SU-DHL-6 (cell line): ENCODE measurements at regions not wholly inside any gene's neighbourhood (a gene's known extent, or its start where the extent isn't known, plus 50 kb on each side); places are given as distances from the start of the nearest gene placed in this dataset.

Source experiments
- H2AFZ ChIP-seq: fragments of 200-600 bp; sonication (generic); 2 replicates; pipeline ENCODE4 v1.6.1; 2014; ENCODE audit warnings: low read depth, mild to moderate bottlenecking, moderate library complexity, mixed read lengths, antibody characterized with exemption, low read length; ENCODE audit not compliant: severe bottlenecking
- H3F3A ChIP-seq: fragments of 200-600 bp; shearing (Covaris generic); 2 replicates; pipeline ENCODE4 v1.6.0; 2016; ENCODE audit warnings: antibody characterized with exemption, mild to moderate bottlenecking; ENCODE audit not compliant: insufficient read depth
- H3K27ac ChIP-seq: fragments of 200-600 bp; sonication (generic); 2 replicates; pipeline ENCODE4 v1.5.1; 2016; ENCODE audit warnings: low read depth, mild to moderate bottlenecking, low read length, moderate library complexity, mixed read lengths
- H3K27me3 ChIP-seq: fragments of 200-600 bp; sonication (generic), shearing (Covaris generic); 2 replicates; pipeline ENCODE4 v1.6.0; 2014; ENCODE audit warnings: mild to moderate bottlenecking, low read length
- H3K36me3 ChIP-seq: fragments of 200-600 bp; sonication (generic); 2 replicates; pipeline ENCODE4 v1.6.1; 2014; ENCODE audit warnings: mild to moderate bottlenecking, low read length, mixed read lengths
- H3K4me2 ChIP-seq: fragments of 300-600, 200-600 bp; shearing (Covaris generic), sonication (generic); 2 replicates; pipeline ENCODE4 v1.6.0; 2014; ENCODE audit warnings: low read length, low read depth, mild to moderate bottlenecking; ENCODE audit not compliant: poor library complexity, severe bottlenecking
- H3K4me3 ChIP-seq: fragments of 200-600 bp; sonication (generic); 2 replicates; pipeline ENCODE4 v1.5.1; 2014; ENCODE audit warnings: antibody characterized with exemption, low read length, mild to moderate bottlenecking, mixed read lengths; ENCODE audit not compliant: insufficient read depth, poor library complexity, severe bottlenecking
- H3K79me2 ChIP-seq: fragments of 200-600 bp; sonication (generic); 2 replicates; pipeline ENCODE4 v1.6.1; 2014; ENCODE audit warnings: mild to moderate bottlenecking, low read length, moderate library complexity; ENCODE audit not compliant: insufficient read depth
- H3K9ac ChIP-seq: fragments of 200-600 bp; sonication (generic); 2 replicates; pipeline ENCODE4 v1.7.0; 2014; ENCODE audit warnings: mild to moderate bottlenecking, low read length
- H3K9me2 ChIP-seq: fragments of 200-600 bp; sonication (generic); replicated peaks from 2 replicates; pipeline ENCODE4 v1.6.1; 2014; ENCODE audit warnings: low read length; ENCODE audit not compliant: insufficient read depth
- H3K9me3 ChIP-seq: fragments of 200-600 bp; sonication (generic); 2 replicates; pipeline ENCODE4 v1.6.1; 2014; ENCODE audit warnings: low read length, mixed read lengths; ENCODE audit not compliant: insufficient read depth
- H4K20me1 ChIP-seq: fragments of 200-600 bp; sonication (generic); 2 replicates; pipeline ENCODE4 v1.6.1; 2014; ENCODE audit warnings: low read depth, mild to moderate bottlenecking, antibody characterized with exemption, low read length, moderate library complexity, mixed read lengths
- EZH2phosphoT487 ChIP-seq: fragments of 200-600 bp; sonication (generic), shearing (Covaris generic); conservative IDR thresholded peaks from 2 replicates; pipeline ENCODE4 v1.6.1; 2018; ENCODE audit warnings: mild to moderate bottlenecking, antibody characterized with exemption, low read length, moderate library complexity, mixed read lengths
- TF ChIP-seq, protein P1 (sequence below): fragments of 200-600 bp; sonication (generic); IDR thresholded peaks from one replicate; pipeline ENCODE4 v1.5.1; 2017; ENCODE audit warnings: antibody characterized with exemption, mild to moderate bottlenecking, low read length, moderate library complexity; ENCODE audit not compliant: insufficient read depth, poor library complexity, severe bottlenecking

DNA sequence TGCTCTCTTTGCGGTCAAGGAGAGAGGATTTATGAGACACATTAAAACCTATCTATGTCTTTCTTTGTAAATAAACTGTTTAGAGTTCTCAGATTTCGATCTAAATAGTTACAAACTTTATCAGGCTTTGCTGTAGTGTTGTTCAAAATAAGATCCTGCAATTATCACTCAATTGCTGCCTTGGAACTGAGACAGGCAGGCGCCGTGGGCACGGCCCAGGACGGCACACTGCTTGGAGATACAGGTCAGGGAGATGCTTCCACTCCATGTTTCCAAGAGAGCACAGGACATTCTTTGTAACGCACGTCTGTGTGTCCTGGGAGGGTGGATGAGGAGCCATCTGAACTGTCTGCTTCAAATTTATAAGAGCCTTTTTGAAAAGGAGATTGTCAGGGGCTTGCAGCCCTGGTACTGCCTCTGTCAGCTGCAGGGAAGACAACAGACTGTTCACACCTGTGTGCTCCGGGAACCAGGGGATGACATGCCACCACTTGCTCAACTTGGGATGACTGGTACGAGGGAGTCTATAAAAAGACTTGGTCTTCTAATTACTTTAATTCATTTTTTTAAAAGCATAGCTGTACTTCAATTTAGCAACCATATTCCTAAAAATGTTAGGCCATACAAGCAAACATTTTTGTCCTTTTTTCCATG is 472.9 kb upstream of the RUNX1 start:
- Histone ChIP-seq H3K4me3 (no peak overlapping the region), H4K20me1 (no peaks in the 10 kb centered on the region), H3K79me2 (no peaks in the 10 kb centered on the region), H3K36me3 (no peaks in the 10 kb centered on the region), H3K27me3 (no peaks in the 10 kb centered on the region), H3K27ac (no peak overlapping the region), H3K9ac (no peak overlapping the region), H3K9me2 (no peaks in the 10 kb centered on the region), H3K4me2 (no peak overlapping the region), H3F3A (no peaks in the 10 kb centered on the region), H3K9me3 (no peaks in the 10 kb centered on the region), H2AFZ (no peak overlapping the region)
- TF ChIP-seq EZH2phosphoT487 = no peak
- TF ChIP-seq, protein P1, sequence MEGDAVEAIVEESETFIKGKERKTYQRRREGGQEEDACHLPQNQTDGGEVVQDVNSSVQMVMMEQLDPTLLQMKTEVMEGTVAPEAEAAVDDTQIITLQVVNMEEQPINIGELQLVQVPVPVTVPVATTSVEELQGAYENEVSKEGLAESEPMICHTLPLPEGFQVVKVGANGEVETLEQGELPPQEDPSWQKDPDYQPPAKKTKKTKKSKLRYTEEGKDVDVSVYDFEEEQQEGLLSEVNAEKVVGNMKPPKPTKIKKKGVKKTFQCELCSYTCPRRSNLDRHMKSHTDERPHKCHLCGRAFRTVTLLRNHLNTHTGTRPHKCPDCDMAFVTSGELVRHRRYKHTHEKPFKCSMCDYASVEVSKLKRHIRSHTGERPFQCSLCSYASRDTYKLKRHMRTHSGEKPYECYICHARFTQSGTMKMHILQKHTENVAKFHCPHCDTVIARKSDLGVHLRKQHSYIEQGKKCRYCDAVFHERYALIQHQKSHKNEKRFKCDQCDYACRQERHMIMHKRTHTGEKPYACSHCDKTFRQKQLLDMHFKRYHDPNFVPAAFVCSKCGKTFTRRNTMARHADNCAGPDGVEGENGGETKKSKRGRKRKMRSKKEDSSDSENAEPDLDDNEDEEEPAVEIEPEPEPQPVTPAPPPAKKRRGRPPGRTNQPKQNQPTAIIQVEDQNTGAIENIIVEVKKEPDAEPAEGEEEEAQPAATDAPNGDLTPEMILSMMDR = no peak

DNA sequence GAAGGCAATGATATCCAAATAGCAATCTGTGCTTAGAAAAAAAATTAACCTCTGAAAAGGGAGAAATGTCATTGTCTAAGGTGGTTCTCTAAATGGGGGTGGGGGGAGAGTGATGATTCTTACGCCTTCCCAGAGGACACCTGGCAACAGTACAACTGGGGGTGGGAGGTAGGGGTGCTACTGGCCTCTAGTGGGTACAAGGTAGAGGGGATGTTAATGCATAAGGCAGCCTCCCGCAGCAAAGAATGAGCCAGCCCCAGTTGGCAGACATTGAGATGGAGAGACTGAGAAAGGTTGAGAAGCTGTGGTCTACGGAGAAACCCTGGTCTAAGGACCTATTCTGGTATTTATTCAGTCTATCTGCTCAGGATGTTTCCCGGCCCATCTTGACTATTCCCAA is 472.2 kb upstream of the RUNX1 start:
- no peak overlapping the region for H2AFZ ChIP-seq
- no peaks in the 10 kb centered on the region for H3K27me3 ChIP-seq
- TF ChIP-seq, protein P1 = no peak
- TF ChIP-seq EZH2phosphoT487 = no peak
- no peaks in the 10 kb centered on the region for H4K20me1 ChIP-seq
- no peak overlapping the region for H3K4me3 ChIP-seq
- no peak overlapping the region for H3K27ac ChIP-seq
- no peak overlapping the region for H3K4me2 ChIP-seq
- no peaks in the 10 kb centered on the region for H3F3A ChIP-seq
- H3K9me2 ChIP-seq = no peaks in the 10 kb centered on the region
- no peaks in the 10 kb centered on the region for H3K36me3 ChIP-seq
- no peak overlapping the region for H3K9ac ChIP-seq
- H3K9me3 ChIP-seq = no peaks in the 10 kb centered on the region
- H3K79me2 ChIP-seq = no peaks in the 10 kb centered on the region

DNA sequence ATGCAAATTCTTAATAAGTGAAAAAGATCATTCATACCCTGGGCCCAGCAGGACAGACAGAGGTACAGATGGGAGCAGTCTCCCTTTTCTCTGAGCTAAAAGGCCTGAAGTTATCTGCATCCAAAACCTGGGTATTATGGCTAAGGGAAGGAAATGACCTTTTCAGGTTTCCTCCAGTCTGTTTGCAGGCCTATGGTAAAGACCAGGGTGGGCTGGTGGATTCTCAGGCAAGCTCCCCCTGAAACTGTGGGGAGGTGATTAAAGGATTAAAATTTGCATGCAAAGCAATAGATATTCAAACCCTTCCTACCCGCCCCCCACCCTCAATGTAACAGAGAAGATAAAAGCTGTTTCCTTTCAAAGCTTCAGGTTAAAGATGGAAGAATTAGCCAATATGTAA is 471.8 kb upstream of the RUNX1 start:
- no peaks in the 10 kb centered on the region for H3K36me3 ChIP-seq
- TF ChIP-seq EZH2phosphoT487 = no peak
- TF ChIP-seq, protein P1 = no peak
- H3K9me2 ChIP-seq = no peaks in the 10 kb centered on the region
- H3K79me2 ChIP-seq = no peaks in the 10 kb centered on the region
- H4K20me1 ChIP-seq = no peaks in the 10 kb centered on the region
- no peak overlapping the region for H3K4me3 ChIP-seq
- H3K27me3 ChIP-seq = no peaks in the 10 kb centered on the region
- H2AFZ ChIP-seq = no peak overlapping the region
- H3K4me2 ChIP-seq = no peak overlapping the region
- no peak overlapping the region for H3K9ac ChIP-seq
- H3K9me3 ChIP-seq = no peaks in the 10 kb centered on the region
- H3F3A ChIP-seq = no peaks in the 10 kb centered on the region
- no peak overlapping the region for H3K27ac ChIP-seq
